ENCODE measurements at regions not wholly inside any gene's neighbourhood (a gene's known extent, or its start where the extent isn't known, plus 50 kb on each side); places are given as distances from the start of the nearest gene placed in this dataset.

DNA sequence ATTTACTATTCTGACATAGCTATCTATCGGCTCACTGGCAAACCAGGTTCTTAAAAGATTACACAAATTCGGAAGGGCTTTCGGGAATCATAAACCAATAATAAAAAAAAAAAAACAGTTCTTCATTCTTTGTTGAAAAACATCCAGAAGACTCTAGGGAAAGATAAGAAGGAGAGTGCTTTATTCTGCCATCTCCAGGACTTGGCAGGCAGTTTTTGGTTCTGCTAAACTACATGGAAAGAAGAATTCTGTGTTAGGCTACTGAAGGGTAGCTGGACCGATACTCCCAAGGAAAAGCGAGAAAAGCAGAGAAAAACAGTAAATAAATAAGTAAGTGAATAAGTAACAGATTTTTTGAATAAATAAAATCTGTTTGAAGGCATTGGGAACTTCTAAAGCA is 423.5 kb upstream of the KLF6 start:
- no peaks in the 10 kb centered on the region for H3K4me1 Mint-ChIP-seq (ENCODE audit: low read depth, unreplicated experiment)
- no peak for DNase-seq
- CTCF ChIA-PET, result no interaction called here
- H3K27ac Mint-ChIP-seq (ENCODE audit: unreplicated experiment), result no peak overlapping the region
- Histone ChIP-seq H3K27me3 (replicated peaks; ENCODE audit: control insufficient read depth, insufficient read depth, low read length) (no peaks in the 10 kb centered on the region), H3K9me3 (no peaks in the 10 kb centered on the region), H3K36me3 (ENCODE audit: control insufficient read depth, insufficient read depth, low read length) (no peaks in the 10 kb centered on the region), H3K4me3 (ENCODE audit: low read depth, low read length) (no peak overlapping the region), H3K4me1 (0 out of 2 replicates have a peak, but pooled peaks cover 3% of the 10 kb centered on the region)
- intact Hi-C loops (cut with micrococcal nuclease; ENCODE audit: unreplicated experiment), result no loop called here
- no peaks in the 10 kb centered on the region for H3K36me3 Mint-ChIP-seq (ENCODE audit: insufficient read depth, unreplicated experiment)
- BruUV-seq (replicated peaks), result no TSS peak
- POLR2A ChIA-PET, result no interaction called here
- peaks cover 18% of the 10 kb centered on the region for H3K27me3 Mint-ChIP-seq (ENCODE audit: insufficient read depth, unreplicated experiment)
- no peaks in the 10 kb centered on the region for H3K9me3 Mint-ChIP-seq (ENCODE audit: unreplicated experiment)
- TF ChIP-seq, protein P1, sequence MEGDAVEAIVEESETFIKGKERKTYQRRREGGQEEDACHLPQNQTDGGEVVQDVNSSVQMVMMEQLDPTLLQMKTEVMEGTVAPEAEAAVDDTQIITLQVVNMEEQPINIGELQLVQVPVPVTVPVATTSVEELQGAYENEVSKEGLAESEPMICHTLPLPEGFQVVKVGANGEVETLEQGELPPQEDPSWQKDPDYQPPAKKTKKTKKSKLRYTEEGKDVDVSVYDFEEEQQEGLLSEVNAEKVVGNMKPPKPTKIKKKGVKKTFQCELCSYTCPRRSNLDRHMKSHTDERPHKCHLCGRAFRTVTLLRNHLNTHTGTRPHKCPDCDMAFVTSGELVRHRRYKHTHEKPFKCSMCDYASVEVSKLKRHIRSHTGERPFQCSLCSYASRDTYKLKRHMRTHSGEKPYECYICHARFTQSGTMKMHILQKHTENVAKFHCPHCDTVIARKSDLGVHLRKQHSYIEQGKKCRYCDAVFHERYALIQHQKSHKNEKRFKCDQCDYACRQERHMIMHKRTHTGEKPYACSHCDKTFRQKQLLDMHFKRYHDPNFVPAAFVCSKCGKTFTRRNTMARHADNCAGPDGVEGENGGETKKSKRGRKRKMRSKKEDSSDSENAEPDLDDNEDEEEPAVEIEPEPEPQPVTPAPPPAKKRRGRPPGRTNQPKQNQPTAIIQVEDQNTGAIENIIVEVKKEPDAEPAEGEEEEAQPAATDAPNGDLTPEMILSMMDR (IDR thresholded peaks at IDR 0.05; ENCODE audit: insufficient read depth in 1 of 2, low read depth in 1 of 2, low read length in 1 of 2, severe bottlenecking in 1 of 2, unreplicated experiment in 1 of 2), result no peak
- no peak overlapping the region for H3K4me3 Mint-ChIP-seq (ENCODE audit: unreplicated experiment)

DNA sequence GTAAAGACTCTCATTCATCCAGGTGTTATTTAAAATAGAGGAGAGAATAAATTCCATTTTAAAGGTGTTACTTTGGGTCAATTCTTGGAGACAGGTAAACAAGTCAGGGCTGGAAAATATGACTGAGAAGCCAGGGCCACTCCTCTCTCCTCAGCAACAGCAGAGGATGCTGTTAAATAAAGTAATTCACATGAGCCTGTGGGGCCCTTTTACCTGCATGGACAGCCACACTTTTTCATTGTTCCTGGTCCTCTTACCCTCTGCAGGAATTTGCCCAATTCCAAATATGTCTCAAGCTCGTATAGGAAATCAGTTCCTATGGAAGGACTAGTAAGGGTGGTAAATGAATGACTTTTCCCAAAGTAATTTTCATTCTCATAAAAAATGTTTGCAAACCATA is 420.1 kb upstream of the KLF6 start:
- Mint-ChIP-seq H3K4me3 (ENCODE audit: unreplicated experiment) (no peak overlapping the region), H3K27ac (ENCODE audit: unreplicated experiment) (no peak overlapping the region)
- TF ChIP-seq, protein P1 (IDR thresholded peaks at IDR 0.05; ENCODE audit: insufficient read depth in 1 of 2, low read depth in 1 of 2, low read length in 1 of 2, severe bottlenecking in 1 of 2, unreplicated experiment in 1 of 2), result no peak

GRCh38 chr10:4202938-4203337 is 417.9 kb upstream of the KLF6 start:
- H3K27ac Mint-ChIP-seq (ENCODE audit: unreplicated experiment), result no peak overlapping the region
- H3K27me3 ChIP-seq (replicated peaks; ENCODE audit: control insufficient read depth, insufficient read depth, low read length), result no peaks in the 10 kb centered on the region
- H3K4me3 Mint-ChIP-seq (ENCODE audit: unreplicated experiment), result no peak overlapping the region
- H3K4me1 ChIP-seq, result 0 out of 2 replicates have a peak, but pooled peaks cover 3% of the 10 kb centered on the region
- no peaks in the 10 kb centered on the region for H3K9me3 Mint-ChIP-seq (ENCODE audit: unreplicated experiment)
- BruUV-seq (replicated peaks), result no TSS peak
- TF ChIP-seq, protein P1 (IDR thresholded peaks at IDR 0.05; ENCODE audit: insufficient read depth in 1 of 2, low read depth in 1 of 2, low read length in 1 of 2, severe bottlenecking in 1 of 2, unreplicated experiment in 1 of 2), result no peak
- H3K9me3 ChIP-seq, result no peaks in the 10 kb centered on the region
- intact Hi-C loops (cut with micrococcal nuclease; ENCODE audit: unreplicated experiment), result no loop called here
- H3K4me3 ChIP-seq (ENCODE audit: low read depth, low read length), result no peak overlapping the region
- no peaks in the 10 kb centered on the region for H3K4me1 Mint-ChIP-seq (ENCODE audit: low read depth, unreplicated experiment)
- H3K36me3 Mint-ChIP-seq (ENCODE audit: insufficient read depth, unreplicated experiment), result no peaks in the 10 kb centered on the region
- POLR2A ChIA-PET, result no interaction called here
- peaks cover 15% of the 10 kb centered on the region for H3K27me3 Mint-ChIP-seq (ENCODE audit: insufficient read depth, unreplicated experiment)
- no peak for DNase-seq
- no peaks in the 10 kb centered on the region for H3K36me3 ChIP-seq (ENCODE audit: control insufficient read depth, insufficient read depth, low read length)
- CTCF ChIA-PET, result no interaction called here

More for the DNA sequence above, 420.1 kb upstream of the KLF6 start:
- H3K36me3 Mint-ChIP-seq (ENCODE audit: insufficient read depth, unreplicated experiment), result no peaks in the 10 kb centered on the region
- no peak for DNase-seq
- 0 out of 2 replicates have a peak, but pooled peaks cover 3% of the 10 kb centered on the region for H3K4me1 ChIP-seq
- H3K9me3 ChIP-seq, result no peaks in the 10 kb centered on the region
- no peak overlapping the region for H3K4me3 ChIP-seq (ENCODE audit: low read depth, low read length)
- H3K4me1 Mint-ChIP-seq (ENCODE audit: low read depth, unreplicated experiment), result no peaks in the 10 kb centered on the region
- ChIA-PET CTCF (no interaction called here), POLR2A (no interaction called here)
- peaks cover 19% of the 10 kb centered on the region for H3K27me3 Mint-ChIP-seq (ENCODE audit: insufficient read depth, unreplicated experiment)
- H3K36me3 ChIP-seq (ENCODE audit: control insufficient read depth, insufficient read depth, low read length), result no peaks in the 10 kb centered on the region
- intact Hi-C loops (cut with micrococcal nuclease; ENCODE audit: unreplicated experiment), result no loop called here
- no TSS peak for BruUV-seq (replicated peaks)
- no peaks in the 10 kb centered on the region for H3K9me3 Mint-ChIP-seq (ENCODE audit: unreplicated experiment)
- no peaks in the 10 kb centered on the region for H3K27me3 ChIP-seq (replicated peaks; ENCODE audit: control insufficient read depth, insufficient read depth, low read length)
